HUDEP-2 (cell line): ENCODE measurements at regions not wholly inside any gene's neighbourhood (a gene's known extent, or its start where the extent isn't known, plus 50 kb on each side); places are given as distances from the start of the nearest gene placed in this dataset.
"Not testable (repeated sequence)": the region's sequence is repeated elsewhere in the genome, so short reads cannot be mapped to it uniquely, and the experiment has no call there.

ENCODE experiments used
- DNase-seq, 76 experiments: peaks; one replicate each; lab custom pipeline; 2025; ENCODE audit not compliant: unreplicated experiment in 76 of 76; lab: John Stamatoyannopoulos, UW

- DNase-seq = peak in 1 of 76 experiments; percentile 2
These were observed 50.6 kb upstream of the NEMP2 start for GRCh38 chr2:190584980-190585661.

- DNase-seq = no peak
These were observed 52.6 kb upstream of the NEMP2 start for GRCh38 chr2:190587106-190587505.

DNA sequence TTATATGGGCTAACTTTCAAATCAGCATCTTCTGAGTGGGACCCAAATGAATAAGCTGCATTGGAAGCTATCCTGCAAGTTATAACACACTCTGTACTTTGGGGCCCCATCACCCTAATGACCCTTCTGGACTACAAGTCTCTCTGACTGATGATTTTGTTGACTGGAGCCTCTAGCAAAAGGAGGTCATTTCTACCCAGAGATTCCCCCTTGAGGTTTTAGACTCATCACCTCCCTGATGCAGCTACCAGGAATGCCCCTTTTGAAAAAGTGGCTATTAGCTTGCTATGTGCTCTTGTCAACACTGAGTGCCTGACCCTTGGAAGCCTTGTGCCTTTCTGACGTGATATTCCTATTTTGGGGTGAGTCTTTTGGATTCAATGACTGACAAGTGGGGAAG lies 54.5 kb upstream of the NEMP2 start:
- DNase-seq = no peak

GRCh38 chr2:190591437-190591836 lies 56.9 kb upstream of the NEMP2 start:
- no peak for DNase-seq

GRCh38 chr2:190592831-190593230 lies 56.1 kb upstream of the NAB1 start:
- no peak for DNase-seq

- not testable (repeated sequence) for DNase-seq
These were observed 53.0 kb upstream of the NAB1 start for GRCh38 chr2:190595879-190596278.

GRCh38 chr2:190596993-190597392 lies 51.9 kb upstream of the NAB1 start:
- no peak for DNase-seq

DNA sequence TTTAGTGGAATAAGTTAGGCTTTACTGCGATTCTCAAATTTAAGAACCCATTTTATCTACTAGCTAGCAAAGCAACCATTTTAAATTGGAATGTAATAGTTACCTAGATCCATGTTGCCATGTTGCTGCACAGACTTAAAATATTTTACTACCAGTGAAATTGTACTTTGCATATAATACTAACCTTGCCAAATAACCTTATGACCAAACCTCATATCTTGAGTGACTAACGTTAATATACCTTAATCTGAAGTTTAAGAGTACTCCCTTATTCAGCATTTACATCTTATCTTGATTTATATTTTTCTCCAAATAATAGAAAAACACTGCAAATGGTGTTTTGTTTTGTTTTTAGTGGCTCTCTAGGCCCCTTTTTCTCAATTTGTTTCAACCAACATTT lies 50.3 kb upstream of the NAB1 start:
- DNase-seq = no peak

- DNase-seq = no peak
These were observed 49.8 kb upstream of the NAB1 start for GRCh38 chr2:190599073-190599472.
